Type B pancreatic cell (in vitro differentiated cells): ENCODE measurements at regions not wholly inside any gene's neighbourhood (a gene's known extent, or its start where the extent isn't known, plus 50 kb on each side); places are given as distances from the start of the nearest gene placed in this dataset.

ENCODE experiments used
- DNase-seq: peaks from one replicate; pipeline ENCODE4 v3.0.0; 2021; ENCODE audit warnings: mixed read lengths; ENCODE audit not compliant: unreplicated experiment; ENCODE audit errors: extremely low spot score
- H3K27ac Mint-ChIP-seq: 2 replicates; pipeline ENCODE4 v1.8.0; 2021; ENCODE audit warnings: mild to moderate bottlenecking, mixed read lengths
- H3K27me3 Mint-ChIP-seq: 2 replicates; pipeline ENCODE4 v1.8.0; 2021; ENCODE audit warnings: mixed read lengths
- H3K36me3 Mint-ChIP-seq: 2 replicates; pipeline ENCODE4 v1.8.0; 2021; ENCODE audit warnings: mixed read lengths
- H3K4me1 Mint-ChIP-seq: one replicate; pipeline ENCODE4 v1.8.0; 2021; ENCODE audit warnings: mixed read lengths; ENCODE audit not compliant: unreplicated experiment
- H3K4me3 Mint-ChIP-seq: 2 replicates; pipeline ENCODE4 v1.8.0; 2021; ENCODE audit warnings: mild to moderate bottlenecking, mixed read lengths
- H3K9me3 Mint-ChIP-seq: 2 replicates; pipeline ENCODE4 v1.8.0; 2021; ENCODE audit warnings: mixed read lengths
- TF ChIP-seq, protein P1 (sequence below): fragments of 200-600 bp; sonication (generic); conservative IDR thresholded peaks from 2 replicates; pipeline ENCODE4 v1.5.0; 2021; ENCODE audit warnings: antibody characterized with exemption, mild to moderate bottlenecking

- H3K36me3 Mint-ChIP-seq, result no peaks in the 10 kb centered on the region
These were observed 229.3 kb upstream of the NEIL3 start for GRCh38 chr4:177080388-177080787.

DNA sequence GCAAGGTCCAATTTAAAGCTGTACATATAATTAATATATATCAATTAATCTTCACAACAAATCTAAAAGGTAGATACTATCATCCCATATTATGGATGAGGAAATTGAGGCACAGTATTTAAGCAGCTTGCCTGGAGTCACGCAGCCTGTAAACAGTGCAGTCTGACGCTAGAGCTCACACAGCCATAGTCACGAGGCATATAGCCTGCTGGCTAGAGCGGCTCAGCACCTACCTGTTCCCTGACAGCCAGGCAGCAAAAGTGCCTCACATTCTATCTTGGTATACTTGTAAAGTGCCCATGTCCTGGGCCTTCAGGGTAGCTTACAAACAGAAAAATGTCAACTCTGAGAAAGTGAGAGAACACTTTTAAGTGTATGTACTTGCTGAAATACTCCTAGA lies 222.6 kb upstream of the NEIL3 start:
- Mint-ChIP-seq H3K36me3 (no peaks in the 10 kb centered on the region), H3K4me3 (no peak overlapping the region), H3K27ac (no peak overlapping the region), H3K9me3 (no peaks in the 10 kb centered on the region), H3K27me3 (no peaks in the 10 kb centered on the region), H3K4me1 (no peaks in the 10 kb centered on the region)
- TF ChIP-seq, protein P1, sequence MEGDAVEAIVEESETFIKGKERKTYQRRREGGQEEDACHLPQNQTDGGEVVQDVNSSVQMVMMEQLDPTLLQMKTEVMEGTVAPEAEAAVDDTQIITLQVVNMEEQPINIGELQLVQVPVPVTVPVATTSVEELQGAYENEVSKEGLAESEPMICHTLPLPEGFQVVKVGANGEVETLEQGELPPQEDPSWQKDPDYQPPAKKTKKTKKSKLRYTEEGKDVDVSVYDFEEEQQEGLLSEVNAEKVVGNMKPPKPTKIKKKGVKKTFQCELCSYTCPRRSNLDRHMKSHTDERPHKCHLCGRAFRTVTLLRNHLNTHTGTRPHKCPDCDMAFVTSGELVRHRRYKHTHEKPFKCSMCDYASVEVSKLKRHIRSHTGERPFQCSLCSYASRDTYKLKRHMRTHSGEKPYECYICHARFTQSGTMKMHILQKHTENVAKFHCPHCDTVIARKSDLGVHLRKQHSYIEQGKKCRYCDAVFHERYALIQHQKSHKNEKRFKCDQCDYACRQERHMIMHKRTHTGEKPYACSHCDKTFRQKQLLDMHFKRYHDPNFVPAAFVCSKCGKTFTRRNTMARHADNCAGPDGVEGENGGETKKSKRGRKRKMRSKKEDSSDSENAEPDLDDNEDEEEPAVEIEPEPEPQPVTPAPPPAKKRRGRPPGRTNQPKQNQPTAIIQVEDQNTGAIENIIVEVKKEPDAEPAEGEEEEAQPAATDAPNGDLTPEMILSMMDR, result no peak
- DNase-seq, result no peak

More at GRCh38 chr4:177080388-177080787, 229.3 kb upstream of the NEIL3 start:
- Mint-ChIP-seq H3K27ac (no peak overlapping the region), H3K4me3 (no peak overlapping the region), H3K4me1 (no peaks in the 10 kb centered on the region), H3K9me3 (no peaks in the 10 kb centered on the region), H3K27me3 (no peaks in the 10 kb centered on the region)
- DNase-seq, result no peak
- TF ChIP-seq, protein P1, result no peak

DNA sequence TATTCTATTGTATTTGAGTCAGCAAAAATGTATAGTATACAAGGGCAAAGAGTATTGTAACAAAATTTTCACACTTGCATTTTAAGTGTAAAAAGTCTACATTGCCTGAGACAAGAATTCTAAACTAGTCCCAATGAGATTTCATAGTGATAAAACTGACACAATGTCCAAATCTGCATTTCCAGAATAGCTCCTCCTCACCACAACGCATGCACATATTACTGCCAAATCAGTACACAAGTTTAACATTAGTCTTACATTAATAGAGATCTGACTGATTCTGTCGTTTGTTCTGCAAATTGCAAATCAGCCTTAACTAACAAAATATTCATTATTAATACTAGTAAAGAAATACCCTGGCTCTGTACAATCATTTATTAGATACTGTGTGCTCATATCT lies 222.2 kb upstream of the NEIL3 start:
- Mint-ChIP-seq H3K27ac (no peak overlapping the region), H3K4me3 (no peak overlapping the region), H3K36me3 (no peaks in the 10 kb centered on the region), H3K9me3 (no peaks in the 10 kb centered on the region), H3K27me3 (no peaks in the 10 kb centered on the region), H3K4me1 (no peaks in the 10 kb centered on the region)
- no peak for DNase-seq
- TF ChIP-seq, protein P1, result no peak

- Mint-ChIP-seq H3K27ac (no peak overlapping the region), H3K4me1 (no peaks in the 10 kb centered on the region), H3K27me3 (no peaks in the 10 kb centered on the region), H3K4me3 (no peak overlapping the region), H3K9me3 (no peaks in the 10 kb centered on the region), H3K36me3 (no peaks in the 10 kb centered on the region)
- TF ChIP-seq, protein P1, result no peak
- no peak for DNase-seq
These were observed 218.2 kb upstream of the NEIL3 start for GRCh38 chr4:177091515-177091914.

GRCh38 chr4:177092807-177093206 lies 216.9 kb upstream of the NEIL3 start:
- no peaks in the 10 kb centered on the region for H3K36me3 Mint-ChIP-seq
- H3K27me3 Mint-ChIP-seq, result no peaks in the 10 kb centered on the region

More at GRCh38 chr4:177092807-177093206, 216.9 kb upstream of the NEIL3 start:
- no peak for DNase-seq
- Mint-ChIP-seq H3K9me3 (no peaks in the 10 kb centered on the region), H3K27ac (no peak overlapping the region), H3K4me1 (no peaks in the 10 kb centered on the region), H3K4me3 (no peak overlapping the region)
- TF ChIP-seq, protein P1, result no peak
